ENCODE measurements at regions not wholly inside any gene's neighbourhood (a gene's known extent, or its start where the extent isn't known, plus 50 kb on each side); places are given as distances from the start of the nearest gene placed in this dataset.
"Not testable (repeated sequence)": the region's sequence is repeated elsewhere in the genome, so short reads cannot be mapped to it uniquely, and the experiment has no call there.

GRCh38 chr6:112935402-112936078 lies 588.4 kb downstream of the RFPL4B start:
- no peak overlapping the region for H3K4me3 ChIP-seq
- no peak for TF ChIP-seq FOXP2 (optimal IDR thresholded peaks at IDR 0.05; ENCODE audit: control extremely low read depth, extremely low read length, insufficient read depth)
- TF ChIP-seq POLR2AphosphoS5 (IDR thresholded peaks at IDR 0.05; ENCODE audit: borderline replicate concordance, low read depth, low read length): no peak
- TF ChIP-seq EZH2 (IDR thresholded peaks at IDR 0.05): no peak
- no peak overlapping the region for H3K9ac ChIP-seq (ENCODE audit: insufficient read length)
- H3K27ac ChIP-seq: no peak overlapping the region
- H3K36me3 ChIP-seq (ENCODE audit: insufficient read depth, low read length): no peaks in the 10 kb centered on the region
- no peak for DNase-seq (ENCODE audit: low read depth, low spot score)
- H3K9me3 ChIP-seq (ENCODE audit: low read depth, low read length): no peaks in the 10 kb centered on the region

- Histone ChIP-seq H3K36me3 (ENCODE audit: insufficient read depth, low read length) (no peaks in the 10 kb centered on the region), H3K9ac (ENCODE audit: insufficient read length) (no peak overlapping the region), H3K4me3 (no peak overlapping the region), H3K9me3 (ENCODE audit: low read depth, low read length) (no peaks in the 10 kb centered on the region), H3K27ac (no peak overlapping the region)
- no peak for TF ChIP-seq POLR2AphosphoS5 (IDR thresholded peaks at IDR 0.05; ENCODE audit: borderline replicate concordance, low read depth, low read length)
- TF ChIP-seq FOXP2 (optimal IDR thresholded peaks at IDR 0.05; ENCODE audit: control extremely low read depth, extremely low read length, insufficient read depth): no peak
- no peak for TF ChIP-seq EZH2 (IDR thresholded peaks at IDR 0.05)
- no peak for DNase-seq (ENCODE audit: low read depth, low spot score)
These were observed 588.9 kb downstream of the RFPL4B start for GRCh38 chr6:112936079-112936472.

GRCh38 chr6:112936504-112936903 lies 589.4 kb downstream of the RFPL4B start:
- no peak overlapping the region for H3K27ac ChIP-seq
- TF ChIP-seq EZH2 (IDR thresholded peaks at IDR 0.05): no peak
- no peak for TF ChIP-seq FOXP2 (optimal IDR thresholded peaks at IDR 0.05; ENCODE audit: control extremely low read depth, extremely low read length, insufficient read depth)
- TF ChIP-seq POLR2AphosphoS5 (IDR thresholded peaks at IDR 0.05; ENCODE audit: borderline replicate concordance, low read depth, low read length): no peak

GRCh38 chr6:112937690-112938089 lies 590.6 kb downstream of the RFPL4B start:
- H3K27ac ChIP-seq; H3K36me3 ChIP-seq (ENCODE audit: insufficient read depth, low read length); H3K9ac ChIP-seq (ENCODE audit: insufficient read length); H3K9me3 ChIP-seq (ENCODE audit: low read depth, low read length); H3K4me3 ChIP-seq; DNase-seq (ENCODE audit: low read depth, low spot score): not testable (repeated sequence)

More at GRCh38 chr6:112936504-112936903, 589.4 kb downstream of the RFPL4B start:
- Histone ChIP-seq H3K4me3 (no peak overlapping the region), H3K9ac (ENCODE audit: insufficient read length) (no peak overlapping the region), H3K9me3 (ENCODE audit: low read depth, low read length) (no peaks in the 10 kb centered on the region), H3K36me3 (ENCODE audit: insufficient read depth, low read length) (no peaks in the 10 kb centered on the region)
- DNase-seq (ENCODE audit: low read depth, low spot score): no peak

GRCh38 chr6:112938650-112939049 lies 591.5 kb downstream of the RFPL4B start:
- DNase-seq (ENCODE audit: low read depth, low spot score): no peak
- H3K9me3 ChIP-seq (ENCODE audit: low read depth, low read length): no peaks in the 10 kb centered on the region
- TF ChIP-seq POLR2AphosphoS5 (IDR thresholded peaks at IDR 0.05; ENCODE audit: borderline replicate concordance, low read depth, low read length): no peak

GRCh38 chr6:112939563-112939962 lies 592.4 kb downstream of the RFPL4B start:
- no peak overlapping the region for H3K4me3 ChIP-seq
- no peak overlapping the region for H3K27ac ChIP-seq
- H3K36me3 ChIP-seq (ENCODE audit: insufficient read depth, low read length): no peaks in the 10 kb centered on the region
- H3K9me3 ChIP-seq (ENCODE audit: low read depth, low read length): no peaks in the 10 kb centered on the region
- TF ChIP-seq POLR2AphosphoS5 (IDR thresholded peaks at IDR 0.05; ENCODE audit: borderline replicate concordance, low read depth, low read length) (no peak), FOXP2 (optimal IDR thresholded peaks at IDR 0.05; ENCODE audit: control extremely low read depth, extremely low read length, insufficient read depth) (no peak), EZH2 (IDR thresholded peaks at IDR 0.05) (no peak)
- DNase-seq (ENCODE audit: low read depth, low spot score): no peak
- H3K9ac ChIP-seq (ENCODE audit: insufficient read length): no peak overlapping the region

More at GRCh38 chr6:112938650-112939049, 591.5 kb downstream of the RFPL4B start:
- H3K36me3 ChIP-seq (ENCODE audit: insufficient read depth, low read length): no peaks in the 10 kb centered on the region
- H3K4me3 ChIP-seq: no peak overlapping the region
- no peak overlapping the region for H3K9ac ChIP-seq (ENCODE audit: insufficient read length)
- no peak overlapping the region for H3K27ac ChIP-seq

GRCh38 chr6:112941613-112942012 lies 594.5 kb downstream of the RFPL4B start:
- H3K9ac ChIP-seq (ENCODE audit: insufficient read length): no peak overlapping the region
- no peaks in the 10 kb centered on the region for H3K9me3 ChIP-seq (ENCODE audit: low read depth, low read length)
- H3K27ac ChIP-seq: no peak overlapping the region
- H3K4me3 ChIP-seq: no peak overlapping the region
- TF ChIP-seq EZH2 (IDR thresholded peaks at IDR 0.05) (no peak), FOXP2 (optimal IDR thresholded peaks at IDR 0.05; ENCODE audit: control extremely low read depth, extremely low read length, insufficient read depth) (no peak), POLR2AphosphoS5 (IDR thresholded peaks at IDR 0.05; ENCODE audit: borderline replicate concordance, low read depth, low read length) (no peak)
- H3K36me3 ChIP-seq (ENCODE audit: insufficient read depth, low read length): no peaks in the 10 kb centered on the region
- DNase-seq (ENCODE audit: low read depth, low spot score): no peak

GRCh38 chr6:112946051-112946450 lies 598.9 kb downstream of the RFPL4B start:
- Histone ChIP-seq H3K9me3 (ENCODE audit: low read depth, low read length) (no peaks in the 10 kb centered on the region), H3K9ac (ENCODE audit: insufficient read length) (no peak overlapping the region), H3K27ac (no peak overlapping the region), H3K36me3 (ENCODE audit: insufficient read depth, low read length) (no peaks in the 10 kb centered on the region), H3K4me3 (no peak overlapping the region)
- TF ChIP-seq POLR2AphosphoS5 (IDR thresholded peaks at IDR 0.05; ENCODE audit: borderline replicate concordance, low read depth, low read length) (no peak), EZH2 (IDR thresholded peaks at IDR 0.05) (no peak), FOXP2 (optimal IDR thresholded peaks at IDR 0.05; ENCODE audit: control extremely low read depth, extremely low read length, insufficient read depth) (no peak)
- no peak for DNase-seq (ENCODE audit: low read depth, low spot score)

- Histone ChIP-seq H3K4me3 (no peak overlapping the region), H3K9ac (ENCODE audit: insufficient read length) (no peak overlapping the region), H3K27ac (no peak overlapping the region), H3K36me3 (ENCODE audit: insufficient read depth, low read length) (no peaks in the 10 kb centered on the region), H3K9me3 (ENCODE audit: low read depth, low read length) (no peaks in the 10 kb centered on the region)
- DNase-seq (ENCODE audit: low read depth, low spot score): no peak
- TF ChIP-seq FOXP2 (optimal IDR thresholded peaks at IDR 0.05; ENCODE audit: control extremely low read depth, extremely low read length, insufficient read depth) (no peak), POLR2AphosphoS5 (IDR thresholded peaks at IDR 0.05; ENCODE audit: borderline replicate concordance, low read depth, low read length) (no peak), EZH2 (IDR thresholded peaks at IDR 0.05) (no peak)
These were observed 600.4 kb downstream of the RFPL4B start for GRCh38 chr6:112947507-112947906.

Data from SK-N-MC (cell line).